Mammary epithelial cell (primary cell): ENCODE measurements at regions not wholly inside any gene's neighbourhood (a gene's known extent, or its start where the extent isn't known, plus 50 kb on each side); places are given as distances from the start of the nearest gene placed in this dataset.

Experiments used
- CTCF ChIP-seq, 2 donors: IDR thresholded peaks in 1 of 2; conservative IDR thresholded peaks in 1 of 2; 2 replicates each; pipeline ENCODE4 v1.5.1; 2011 to 2012; ENCODE audit warnings: inconsistent platforms in 2 of 2, low read length in 2 of 2, mild to moderate bottlenecking in 2 of 2, control low read depth in 1 of 2, low read depth in 1 of 2; ENCODE audit not compliant: insufficient read depth in 1 of 2; ENCODE audit errors: extremely low read depth in 1 of 2
- EZH2 ChIP-seq: IDR thresholded peaks from 2 replicates; pipeline ENCODE4 v1.6.1; 2012; ENCODE audit warnings: low read length, inconsistent platforms, borderline replicate concordance

DNA sequence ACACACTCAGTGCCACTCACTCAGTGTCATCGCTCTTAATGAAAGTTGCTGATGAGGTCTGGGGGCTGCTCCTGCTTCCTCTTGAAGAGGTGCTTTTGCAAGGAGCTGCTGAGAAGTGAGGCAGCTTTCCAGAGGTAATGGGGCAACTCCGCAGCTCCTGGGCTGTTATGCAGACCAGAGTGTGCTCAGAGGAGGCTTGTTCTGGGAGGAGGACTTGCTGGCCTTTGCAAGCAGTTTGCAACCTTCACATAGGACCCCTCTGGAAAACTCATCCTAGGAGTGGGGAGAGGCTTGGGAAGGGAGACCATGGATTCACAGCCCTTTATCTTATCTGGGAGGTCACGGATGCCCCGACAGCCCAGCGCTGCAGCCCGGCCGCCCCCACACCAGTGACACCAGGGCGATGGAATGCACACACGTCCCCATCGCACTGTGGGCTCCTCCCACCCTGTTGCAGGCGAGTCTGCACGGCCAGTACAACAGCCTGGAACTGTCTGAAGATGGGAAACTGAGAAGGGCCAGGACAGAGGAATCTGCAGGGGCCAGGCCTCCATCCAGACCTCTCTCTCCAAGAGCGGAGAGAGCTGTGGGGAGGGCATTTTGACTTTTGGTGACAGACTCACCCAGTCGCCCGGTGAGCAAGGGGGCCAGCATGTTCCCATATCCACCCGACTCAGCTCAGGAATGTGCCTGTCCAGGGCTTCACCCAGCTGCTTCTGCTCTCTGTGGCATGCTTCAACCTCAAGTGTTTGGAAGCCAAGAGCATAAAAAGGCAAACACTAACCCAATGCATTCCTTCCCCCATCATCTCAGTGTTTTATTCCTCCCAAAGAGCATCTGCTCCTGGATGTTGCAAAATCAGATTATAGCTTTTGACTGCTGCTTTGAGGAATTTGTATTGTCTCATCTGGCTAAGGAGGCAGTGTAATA lies 78.6 kb upstream of the ZNF469 start:
- TF ChIP-seq CTCF (conservative IDR thresholded peaks at IDR 0.05 in 1 of 2, IDR thresholded peaks at IDR 0.05 in 1 of 2; ENCODE audit: extremely low read depth in 1 of 2, insufficient read depth in 1 of 2, low read depth in 1 of 2, low read length in 2 of 2) (no peak), EZH2 (no peak)
